Keratinocyte (primary cell): ENCODE measurements at regions not wholly inside any gene's neighbourhood (a gene's known extent, or its start where the extent isn't known, plus 50 kb on each side); places are given as distances from the start of the nearest gene placed in this dataset.

Source experiments
- DNase-seq: peaks from one replicate; pipeline ENCODE4 v3.0.0-alpha.2; 2011; ENCODE audit warnings: low read depth, missing footprints, low spot score
- FAIRE-seq: peaks from 2 replicates; lab custom pipeline; 2011; peaks lifted over from hg19 to GRCh38; lab: Jason Lieb, UNC
- H2AFZ ChIP-seq: 2 replicates; pipeline ENCODE4 v1.6.0; 2012; ENCODE audit warnings: low read length, control low read depth, inconsistent platforms; ENCODE audit not compliant: control insufficient read depth
- H3K27ac ChIP-seq: 2 replicates; pipeline ENCODE4 v1.5.1; 2011; ENCODE audit warnings: low read length; ENCODE audit not compliant: control insufficient read depth, insufficient read depth
- H3K27me3 ChIP-seq: 3 replicates; pipeline ENCODE4 v1.6.0; 2011; ENCODE audit warnings: low read length; ENCODE audit not compliant: control insufficient read depth, insufficient read depth; ENCODE audit errors: extremely low read depth
- H3K36me3 ChIP-seq, 2 experiments: 2 replicates in 1 of 2; 3 replicates in 1 of 2; pipeline ENCODE4 v1.5.1; 2011; ENCODE audit warnings: low read length in 2 of 2, mild to moderate bottlenecking in 1 of 2; ENCODE audit not compliant: control insufficient read depth in 2 of 2, insufficient read depth in 2 of 2; ENCODE audit errors: extremely low read depth in 1 of 2
- H3K4me1 ChIP-seq: 3 replicates; pipeline ENCODE4 v1.5.1; 2011; ENCODE audit warnings: low read length; ENCODE audit not compliant: control insufficient read depth, insufficient read depth; ENCODE audit errors: extremely low read depth
- H3K4me2 ChIP-seq: 3 replicates; pipeline ENCODE4 v1.6.0; 2011; ENCODE audit warnings: low read depth, low read length; ENCODE audit not compliant: control insufficient read depth, insufficient read depth; ENCODE audit errors: extremely low read depth
- H3K4me3 ChIP-seq, 3 experiments: fragments of 200-600 bp in 1 of 3; sonication (generic) in 1 of 3; 2 replicates in 2 of 3; 3 replicates in 1 of 3; pipeline ENCODE4 v1.5.1; 2011 to 2016; ENCODE audit warnings: low read length in 3 of 3, mild to moderate bottlenecking in 3 of 3, control low read depth in 2 of 3, inconsistent platforms in 1 of 3, low read depth in 1 of 3, mixed read lengths in 1 of 3, mixed run types in 1 of 3, moderate library complexity in 1 of 3; ENCODE audit not compliant: control insufficient read depth in 2 of 3, insufficient read depth in 2 of 3; ENCODE audit errors: extremely low read depth in 1 of 3
- H3K79me2 ChIP-seq: 2 replicates; pipeline ENCODE4 v1.6.0; 2012; ENCODE audit warnings: low read length; ENCODE audit not compliant: control insufficient read depth, insufficient read depth
- H3K9ac ChIP-seq: 3 replicates; pipeline ENCODE4 v1.6.0; 2011; ENCODE audit warnings: low read length; ENCODE audit not compliant: control insufficient read depth, insufficient read depth; ENCODE audit errors: extremely low read depth
- H3K9me1 ChIP-seq: 3 replicates; pipeline ENCODE4 v1.6.0; 2011; ENCODE audit warnings: low read length; ENCODE audit not compliant: control insufficient read depth, insufficient read depth; ENCODE audit errors: extremely low read depth
- H3K9me3 ChIP-seq: 2 replicates; pipeline ENCODE4 v1.5.1; 2012; ENCODE audit warnings: low read depth, low read length; ENCODE audit not compliant: control insufficient read depth
- H4K20me1 ChIP-seq: 3 replicates; pipeline ENCODE4 v1.6.0; 2011; ENCODE audit warnings: low read length; ENCODE audit not compliant: control insufficient read depth, insufficient read depth; ENCODE audit errors: extremely low read depth
- CTCF ChIP-seq, 3 experiments: IDR thresholded peaks in 1 of 3; conservative IDR thresholded peaks in 1 of 3; optimal IDR thresholded peaks in 1 of 3; 2 replicates in 2 of 3; 3 replicates in 1 of 3; pipeline versions ENCODE3 to v1.5.1; 2011; ENCODE audit warnings: low read length in 3 of 3, mild to moderate bottlenecking in 3 of 3, moderate library complexity in 2 of 3, control low read depth in 1 of 3, inconsistent platforms in 1 of 3; ENCODE audit not compliant: insufficient read depth in 2 of 3; ENCODE audit errors: extremely low read depth in 1 of 3
- EZH2 ChIP-seq: IDR thresholded peaks from one replicate; pipeline ENCODE4 v1.6.1; 2012; ENCODE audit warnings: inconsistent platforms, mild to moderate bottlenecking, low read length, moderate library complexity
- dilution Hi-C: fragments of 300-500 bp; cut with MboI; formaldehyde crosslinking; loops from one replicate; pipeline ENCODE4 v1.7.0; 2020; ENCODE audit warnings: low sequenced_read_pairs; ENCODE audit not compliant: extremely low pct_ligation_motif_present

- DNase-seq, result peak; percentile 67
- no peak for TF ChIP-seq CTCF (optimal IDR thresholded peaks at IDR 0.05 in 1 of 3, IDR thresholded peaks at IDR 0.05 in 1 of 3, conservative IDR thresholded peaks at IDR 0.05 in 1 of 3; ENCODE audit: extremely low read depth in 1 of 3, insufficient read depth in 2 of 3, low read length in 3 of 3)
- TF ChIP-seq EZH2, result no peak
- peaks cover 44% of the 10 kb centered on the region for H3K4me1 ChIP-seq
- peak; percentile 43 for FAIRE-seq
- no peaks in the 10 kb centered on the region for H4K20me1 ChIP-seq
- H3K9me3 ChIP-seq, result no peaks in the 10 kb centered on the region
- H3K9ac ChIP-seq, result peak overlapping the region; percentile 50
- peaks cover 5 to 6% of the 10 kb centered on the region in 2 experiments for H3K36me3 ChIP-seq
- no peaks in the 10 kb centered on the region for H3K79me2 ChIP-seq
- H3K27me3 ChIP-seq, result no peaks in the 10 kb centered on the region
- H3K4me3 ChIP-seq, result no peak overlapping the region
- peak overlapping the region; percentile 14 for H3K4me2 ChIP-seq
- dilution Hi-C loops, result no loop called here
- H3K27ac ChIP-seq, result peak overlapping the region; percentile 64
- no peak overlapping the region for H2AFZ ChIP-seq
- no peaks in the 10 kb centered on the region for H3K9me1 ChIP-seq
Observed at GRCh38 chr12:75814851-75815754, 216.5 kb downstream of the PHLDA1 start.

GRCh38 chr12:75813072-75813471 is 218.5 kb downstream of the PHLDA1 start:
- peaks cover 36% of the 10 kb centered on the region for H3K4me1 ChIP-seq
- DNase-seq (no peak), FAIRE-seq (no peak)
- dilution Hi-C loops, result no loop called here
- H3K27me3 ChIP-seq, result no peaks in the 10 kb centered on the region
- H3K4me2 ChIP-seq, result no peak overlapping the region
- no peaks in the 10 kb centered on the region for H3K79me2 ChIP-seq
- H3K4me3 ChIP-seq, result no peak overlapping the region
- no peak for TF ChIP-seq EZH2
- TF ChIP-seq CTCF (optimal IDR thresholded peaks at IDR 0.05 in 1 of 3, IDR thresholded peaks at IDR 0.05 in 1 of 3, conservative IDR thresholded peaks at IDR 0.05 in 1 of 3; ENCODE audit: extremely low read depth in 1 of 3, insufficient read depth in 2 of 3, low read length in 3 of 3), result no peak
- peaks cover 2% of the 10 kb centered on the region for H3K9me3 ChIP-seq
- H3K27ac ChIP-seq, result no peak overlapping the region
- H3K9me1 ChIP-seq, result no peaks in the 10 kb centered on the region
- no peak overlapping the region for H2AFZ ChIP-seq
- H3K9ac ChIP-seq, result no peak overlapping the region
- no peaks in the 10 kb centered on the region for H4K20me1 ChIP-seq
- H3K36me3 ChIP-seq, result peaks cover 3 to 5% of the 10 kb centered on the region in 2 experiments
